ENCODE measurements at regions not wholly inside any gene's neighbourhood (a gene's known extent, or its start where the extent isn't known, plus 50 kb on each side); places are given as distances from the start of the nearest gene placed in this dataset.

GRCh38 chr3:109903100-109903499, 565.8 kb upstream of the DPPA4 start:
- DNase-seq (ENCODE audit: low read depth): no peak

GRCh38 chr3:109910772-109911171, 573.4 kb upstream of the DPPA4 start:
- no peak for DNase-seq (ENCODE audit: low read depth)

GRCh38 chr3:109918740-109919139, 581.4 kb upstream of the DPPA4 start:
- no peak for DNase-seq (ENCODE audit: low read depth)

- no peak for DNase-seq (ENCODE audit: low read depth)
Measured at GRCh38 chr3:109920749-109921148, 583.4 kb upstream of the DPPA4 start.

GRCh38 chr3:109921509-109921908, 584.2 kb upstream of the DPPA4 start:
- DNase-seq (ENCODE audit: low read depth): no peak

GRCh38 chr3:109922856-109923255, 585.5 kb upstream of the DPPA4 start:
- no peak for DNase-seq (ENCODE audit: low read depth)

GRCh38 chr3:109923431-109923830, 586.1 kb upstream of the DPPA4 start:
- no peak for DNase-seq (ENCODE audit: low read depth)

GRCh38 chr3:109924196-109924595, 586.9 kb upstream of the DPPA4 start:
- no peak for DNase-seq (ENCODE audit: low read depth)

GRCh38 chr3:109926376-109926775, 589.0 kb upstream of the DPPA4 start:
- no peak for DNase-seq (ENCODE audit: low read depth)

GRCh38 chr3:109927161-109927560, 589.8 kb upstream of the DPPA4 start:
- DNase-seq (ENCODE audit: low read depth): peak; percentile 68

- DNase-seq (ENCODE audit: low read depth): no peak
Measured at GRCh38 chr3:109927726-109928125, 590.4 kb upstream of the DPPA4 start.

- no peak for DNase-seq (ENCODE audit: low read depth)
Measured at GRCh38 chr3:109930582-109930981, 593.2 kb upstream of the DPPA4 start.

- DNase-seq (ENCODE audit: low read depth): no peak
Measured at GRCh38 chr3:109933576-109933975, 596.2 kb upstream of the DPPA4 start.

GRCh38 chr3:109939817-109940216, 602.5 kb upstream of the DPPA4 start:
- no peak for DNase-seq (ENCODE audit: low read depth)

- peak; percentile 30 for DNase-seq (ENCODE audit: low read depth)
Measured at GRCh38 chr3:109943181-109943580, 605.8 kb upstream of the DPPA4 start.

- DNase-seq (ENCODE audit: low read depth): no peak
Measured at GRCh38 chr3:109944836-109945235, 607.5 kb upstream of the DPPA4 start.

GRCh38 chr3:109952924-109953323, 615.6 kb upstream of the DPPA4 start:
- DNase-seq (ENCODE audit: low read depth): no peak

- no peak for DNase-seq (ENCODE audit: low read depth)
Measured at GRCh38 chr3:109963831-109964230, 626.5 kb upstream of the DPPA4 start.

GRCh38 chr3:109973733-109974132, 636.4 kb upstream of the DPPA4 start:
- DNase-seq (ENCODE audit: low read depth): no peak

- DNase-seq (ENCODE audit: low read depth): no peak
Measured at GRCh38 chr3:109977897-109978296, 640.6 kb upstream of the DPPA4 start.

- DNase-seq (ENCODE audit: low read depth): no peak
Measured at GRCh38 chr3:109982201-109982600, 644.9 kb upstream of the DPPA4 start.

- DNase-seq (ENCODE audit: low read depth): no peak
Measured at GRCh38 chr3:109984976-109985375, 647.6 kb upstream of the DPPA4 start.

- no peak for DNase-seq (ENCODE audit: low read depth)
Measured at GRCh38 chr3:109985943-109986555, 648.7 kb upstream of the DPPA4 start.

- no peak for DNase-seq (ENCODE audit: low read depth)
Measured at GRCh38 chr3:109994853-109995252, 657.5 kb upstream of the DPPA4 start.

- DNase-seq (ENCODE audit: low read depth): no peak
Measured at GRCh38 chr3:109995377-109995776, 658.0 kb upstream of the DPPA4 start.
